ENCODE measurements at regions not wholly inside any gene's neighbourhood (a gene's known extent, or its start where the extent isn't known, plus 50 kb on each side); places are given as distances from the start of the nearest gene placed in this dataset.

- TF ChIP-seq POLR2A (IDR thresholded peaks at IDR 0.05) (no peak), POLR2AphosphoS5 (IDR thresholded peaks at IDR 0.05) (no peak), EP300 (IDR thresholded peaks at IDR 0.05; ENCODE audit: low read depth) (no peak), CTCF (IDR thresholded peaks at IDR 0.05) (no peak)
- Histone ChIP-seq H3K36me3 (no peaks in the 10 kb centered on the region), H3K4me3 (no peak overlapping the region), H3K27me3 (no peaks in the 10 kb centered on the region), H3K4me1 (peaks cover 11 to 46% (median 32%) of the 10 kb centered on the region in 4 donors), H3K9me3 (no peaks in the 10 kb centered on the region), H3K27ac (peak overlapping the region in 3 of 4 donors; percentile 84 to 89 (median 86))
- 80 to 88% methylated on average over 1 to 10 of the region's 10 CpGs for WGBS, 2 donors (ENCODE audit: low coverage in 1 of 2)
- DNase-seq = no peak
- intact Hi-C loops (cut with DNase I; ENCODE audit: low total_unique reads) (no loop called here), in situ Hi-C loops (cut with MboI; ENCODE audit: low pct_ligation_motif_present in 1 of 4, low pct_unique_long_range_greater_than_20kb in 1 of 4, low sequenced_read_pairs in 3 of 4) (no loop called here)
These were observed 195.7 kb downstream of the ZFP36L2 start for GRCh38 chr2:43030551-43031307.

GRCh38 chr2:43029186-43029585 lies 197.2 kb downstream of the ZFP36L2 start:
- no peak overlapping the region for H3K27ac ChIP-seq
- no peaks in the 10 kb centered on the region for H3K36me3 ChIP-seq
- no peak overlapping the region for H3K4me3 ChIP-seq
- no peaks in the 10 kb centered on the region for H3K9me3 ChIP-seq
- TF ChIP-seq POLR2AphosphoS5 (IDR thresholded peaks at IDR 0.05) (no peak), EP300 (IDR thresholded peaks at IDR 0.05; ENCODE audit: low read depth) (no peak), POLR2A (IDR thresholded peaks at IDR 0.05) (no peak), CTCF (IDR thresholded peaks at IDR 0.05) (no peak)
- no peak for DNase-seq
- intact Hi-C loops (cut with DNase I; ENCODE audit: low total_unique reads) = no loop called here
- H3K4me1 ChIP-seq = peaks cover 11 to 59% (median 37%) of the 10 kb centered on the region in 4 donors
- no peaks in the 10 kb centered on the region for H3K27me3 ChIP-seq
- in situ Hi-C loops (cut with MboI; ENCODE audit: low pct_ligation_motif_present in 1 of 4, low pct_unique_long_range_greater_than_20kb in 1 of 4, low sequenced_read_pairs in 3 of 4) = loop anchor here in 1 of 4 donors (10.0 kb wide), 1 partner anchor 196 kb away; the partner anchor contains the start of gene ZFP36L2
- 93% methylated on average over 3 of the region's 3 CpGs; no CpG with 5 or more reads in 1 of the 2 donors for WGBS, 2 donors (ENCODE audit: low coverage in 1 of 2)

GRCh38 chr2:43028188-43028587 lies 198.2 kb downstream of the ZFP36L2 start:
- in situ Hi-C loops (cut with MboI; ENCODE audit: low pct_ligation_motif_present in 1 of 4, low pct_unique_long_range_greater_than_20kb in 1 of 4, low sequenced_read_pairs in 3 of 4) = loop anchor here in 1 of 4 donors (10.0 kb wide), 1 partner anchor 197 kb away; the partner anchor contains the start of gene ZFP36L2
- Histone ChIP-seq H3K4me1 (peaks cover 11 to 56% (median 35%) of the 10 kb centered on the region in 4 donors), H3K4me3 (no peak overlapping the region), H3K9me3 (no peaks in the 10 kb centered on the region), H3K27me3 (no peaks in the 10 kb centered on the region), H3K27ac (no peak overlapping the region), H3K36me3 (no peaks in the 10 kb centered on the region)
- intact Hi-C loops (cut with DNase I; ENCODE audit: low total_unique reads) = no loop called here
- DNase-seq = no peak
- TF ChIP-seq POLR2AphosphoS5 (IDR thresholded peaks at IDR 0.05) (no peak), POLR2A (IDR thresholded peaks at IDR 0.05) (no peak), EP300 (IDR thresholded peaks at IDR 0.05; ENCODE audit: low read depth) (no peak), CTCF (IDR thresholded peaks at IDR 0.05) (no peak)
- WGBS, 2 donors (ENCODE audit: low coverage in 1 of 2) = 70% methylated on average over 6 of the region's 6 CpGs; no CpG with 5 or more reads in 1 of the 2 donors

GRCh38 chr2:43027097-43027873 lies 199.1 kb downstream of the ZFP36L2 start:
- no peaks in the 10 kb centered on the region for H3K36me3 ChIP-seq
- H3K27ac ChIP-seq = peak overlapping the region; percentile 20 to 54 (median 44)
- DNase-seq = peak; percentile 43
- no peak overlapping the region for H3K4me3 ChIP-seq
- in situ Hi-C loops (cut with MboI; ENCODE audit: low pct_ligation_motif_present in 1 of 4, low pct_unique_long_range_greater_than_20kb in 1 of 4, low sequenced_read_pairs in 3 of 4) (loop anchor here in 1 of 4 donors (10.0 kb wide), 1 partner anchor 198 kb away; the partner anchor contains the start of gene ZFP36L2), intact Hi-C loops (cut with DNase I; ENCODE audit: low total_unique reads) (no loop called here)
- 75% methylated on average over 20 of the region's 21 CpGs; no CpG with 5 or more reads in 1 of the 2 donors for WGBS, 2 donors (ENCODE audit: low coverage in 1 of 2)
- peaks cover 11 to 48% (median 26%) of the 10 kb centered on the region in 4 donors for H3K4me1 ChIP-seq
- TF ChIP-seq POLR2AphosphoS5 (IDR thresholded peaks at IDR 0.05) (no peak), CTCF (IDR thresholded peaks at IDR 0.05) (no peak), EP300 (IDR thresholded peaks at IDR 0.05; ENCODE audit: low read depth) (no peak), POLR2A (IDR thresholded peaks at IDR 0.05) (no peak)
- H3K9me3 ChIP-seq = no peaks in the 10 kb centered on the region
- no peaks in the 10 kb centered on the region for H3K27me3 ChIP-seq

All from transverse colon (tissue), 4 donors.